Stimulated activated CD4-positive, alpha-beta T cell treated with anti-CD3 and anti-CD28 coated beads, Interleukin-4, amount 100 ng/mL, for 48 hours (primary cell): ENCODE measurements at regions not wholly inside any gene's neighbourhood (a gene's known extent, or its start where the extent isn't known, plus 50 kb on each side); places are given as distances from the start of the nearest gene placed in this dataset.
"Not testable (repeated sequence)": the region's sequence is repeated elsewhere in the genome, so short reads cannot be mapped to it uniquely, and the experiment has no call there.

Experiments used
- DNase-seq, 2 donors: peaks; one replicate each; pipeline ENCODE4 v3.0.0-alpha.2; 2020; ENCODE audit warnings: low read depth in 2 of 2

DNA sequence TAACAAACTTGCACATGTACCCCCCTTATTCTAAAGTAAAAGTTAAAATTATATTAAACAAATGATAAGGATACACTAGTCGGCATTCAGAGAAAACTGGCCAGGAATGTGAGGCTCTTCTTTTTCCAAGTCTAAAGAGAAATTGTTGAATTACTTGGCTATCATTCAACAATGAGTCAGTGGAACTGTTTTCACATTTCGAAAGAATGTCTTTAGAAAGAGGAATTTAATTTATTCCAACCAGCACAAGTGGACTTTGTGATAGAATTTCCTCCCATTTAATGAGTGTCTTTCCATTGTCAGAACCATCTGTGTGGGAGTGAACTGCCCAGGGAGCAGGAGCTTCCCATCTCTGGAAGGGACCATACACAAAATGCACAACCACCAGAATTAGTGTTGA is 792.2 kb downstream of the EPHA4 start:
- DNase-seq: no peak

- DNase-seq: no peak
These were observed 790.4 kb downstream of the EPHA4 start for GRCh38 chr2:220781622-220782241.

- DNase-seq: no peak
These were observed 789.4 kb downstream of the EPHA4 start for GRCh38 chr2:220782609-220783113.

DNA sequence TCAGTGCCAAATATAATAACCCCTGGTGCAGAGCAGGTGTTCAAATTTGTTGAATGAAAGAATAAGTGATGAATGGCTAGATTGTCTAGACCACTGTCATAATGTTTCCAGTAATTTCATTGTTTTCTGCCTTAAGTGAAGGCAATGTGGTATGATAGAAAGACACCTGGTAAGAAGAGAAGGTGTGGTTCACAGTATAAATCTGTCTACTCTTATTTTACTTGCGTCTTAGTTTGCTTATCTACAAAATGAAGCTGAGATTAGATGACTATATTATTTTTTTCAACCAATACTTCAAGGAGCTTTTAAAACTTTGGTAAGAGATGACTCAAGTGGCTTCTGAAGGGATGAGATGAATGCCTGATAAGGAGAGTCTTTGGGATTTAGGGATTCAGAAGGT is 788.4 kb downstream of the EPHA4 start:
- DNase-seq: no peak

DNA sequence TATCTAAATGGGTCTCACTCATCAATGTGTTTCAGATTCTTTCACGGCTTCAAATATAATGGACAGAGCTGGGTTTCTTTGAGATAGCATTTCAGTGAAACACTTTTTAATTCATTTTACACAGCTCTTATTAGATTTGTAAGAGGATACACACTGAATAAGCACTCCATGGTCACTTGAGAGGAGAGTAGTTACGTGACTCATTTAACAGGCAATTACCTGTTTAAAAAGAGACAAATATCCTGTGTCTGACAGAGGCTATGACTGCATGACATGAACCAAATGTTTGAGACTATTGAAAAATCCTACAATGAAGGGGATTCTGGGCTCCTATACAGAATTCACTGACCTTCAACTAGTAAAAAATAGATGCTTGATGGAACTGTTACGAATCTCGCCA is 786.9 kb downstream of the EPHA4 start:
- no peak for DNase-seq

GRCh38 chr2:220786216-220786615 is 785.9 kb downstream of the EPHA4 start:
- no peak for DNase-seq

GRCh38 chr2:220787251-220787650 is 784.9 kb downstream of the EPHA4 start:
- no peak for DNase-seq

DNA sequence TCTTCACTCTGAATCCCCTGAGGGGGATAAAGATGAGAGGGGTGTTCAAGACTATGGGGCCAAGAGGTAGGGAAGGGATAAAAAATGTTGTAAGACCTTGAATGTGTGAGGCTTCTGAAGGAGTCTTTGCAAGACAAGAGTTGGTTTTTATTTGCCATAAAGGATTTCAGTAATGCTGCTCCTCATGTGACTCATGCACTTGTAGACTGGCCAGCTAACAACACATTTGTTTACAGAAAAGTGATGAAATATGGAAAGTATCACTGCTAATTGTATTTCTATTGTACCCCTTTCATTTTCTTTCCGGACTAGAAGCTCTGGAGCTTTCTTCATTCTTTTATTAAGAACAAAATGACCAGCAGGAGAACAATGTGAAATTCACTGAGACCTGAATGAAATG is 782.1 kb downstream of the EPHA4 start:
- DNase-seq: no peak

- no peak for DNase-seq
These were observed 776.4 kb downstream of the EPHA4 start for GRCh38 chr2:220795705-220796104.

GRCh38 chr2:220811115-220811514 is 761.0 kb downstream of the EPHA4 start:
- no peak for DNase-seq

DNA sequence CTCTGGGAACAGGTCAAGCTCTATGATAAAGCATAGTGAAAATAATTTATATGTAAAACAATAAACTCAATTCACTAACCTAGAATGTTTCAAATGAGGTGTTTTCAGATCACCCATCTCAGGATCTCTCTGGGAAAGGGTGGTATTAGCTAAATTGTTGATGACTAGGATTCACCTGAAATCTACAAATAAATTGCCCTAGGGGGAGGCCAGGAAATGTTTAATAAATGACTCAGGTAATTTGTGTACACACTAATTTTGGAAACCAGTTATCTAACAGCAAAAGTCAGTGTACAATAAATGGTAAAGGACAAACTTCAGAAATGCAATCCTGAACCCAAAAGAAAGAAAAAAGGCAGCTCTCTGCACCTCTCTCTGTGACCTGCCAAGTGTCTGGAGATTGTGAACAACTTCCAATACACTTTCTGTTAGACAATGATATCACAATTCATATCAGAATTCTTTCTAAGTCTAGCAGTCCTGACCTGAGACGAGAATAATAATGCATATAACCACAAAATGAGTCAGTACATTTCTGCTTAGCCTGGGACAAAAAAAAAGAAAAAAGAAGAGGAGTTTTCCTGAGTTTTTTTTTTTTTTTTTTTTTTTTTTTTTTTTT is 760.0 kb downstream of the EPHA4 start:
- no peak for DNase-seq

GRCh38 chr2:220814441-220814840 is 757.7 kb downstream of the EPHA4 start:
- no peak for DNase-seq

- DNase-seq: no peak
These were observed 756.4 kb downstream of the EPHA4 start for GRCh38 chr2:220815698-220816097.

- DNase-seq: no peak
These were observed 750.4 kb downstream of the EPHA4 start for GRCh38 chr2:220821683-220822082.

DNA sequence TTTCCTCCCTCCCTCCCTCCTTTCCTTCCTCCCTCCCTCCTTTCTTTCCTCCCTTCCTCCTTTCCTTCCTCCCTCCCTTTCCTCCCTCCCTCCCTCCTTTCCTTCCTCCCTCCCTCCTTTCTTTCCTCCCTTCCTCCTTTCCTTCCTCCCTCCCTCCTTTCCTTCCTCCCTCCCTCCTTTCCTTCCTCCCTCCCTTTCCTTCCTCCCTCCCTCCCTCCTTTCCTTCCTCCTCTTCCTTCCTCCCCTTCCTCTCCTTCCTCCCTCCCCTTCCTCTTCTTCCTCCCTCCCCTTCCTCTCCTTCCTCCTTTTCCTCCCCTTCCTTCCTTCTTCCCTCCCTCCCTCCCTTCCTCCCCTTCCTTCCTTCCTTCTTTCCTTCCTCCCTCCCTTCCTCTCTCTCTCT is 748.5 kb downstream of the EPHA4 start:
- not testable (repeated sequence) for DNase-seq

- no peak for DNase-seq
These were observed 738.7 kb downstream of the EPHA4 start for GRCh38 chr2:220833446-220833845.

GRCh38 chr2:220835583-220835982 is 736.5 kb downstream of the EPHA4 start:
- no peak for DNase-seq

DNA sequence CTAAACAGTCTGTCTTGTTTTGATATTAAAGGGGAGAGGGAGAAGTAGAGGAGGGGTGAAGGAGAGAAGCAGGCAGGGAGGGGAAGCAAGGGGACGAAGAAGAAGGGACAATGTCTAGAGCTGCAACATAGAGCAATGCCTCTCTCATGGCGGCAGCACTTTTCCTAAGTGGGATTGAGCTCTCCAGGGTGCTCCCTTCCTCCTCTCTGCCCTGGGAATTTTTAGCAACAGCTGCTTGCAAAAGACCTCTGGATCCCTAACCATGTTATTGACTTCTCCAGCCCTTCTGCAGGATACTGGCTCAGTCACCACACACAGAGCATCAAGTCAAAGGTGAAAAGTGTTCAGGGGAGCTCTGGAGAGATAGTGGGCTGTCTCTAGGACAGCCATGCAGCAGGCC is 734.9 kb downstream of the EPHA4 start:
- no peak for DNase-seq

DNA sequence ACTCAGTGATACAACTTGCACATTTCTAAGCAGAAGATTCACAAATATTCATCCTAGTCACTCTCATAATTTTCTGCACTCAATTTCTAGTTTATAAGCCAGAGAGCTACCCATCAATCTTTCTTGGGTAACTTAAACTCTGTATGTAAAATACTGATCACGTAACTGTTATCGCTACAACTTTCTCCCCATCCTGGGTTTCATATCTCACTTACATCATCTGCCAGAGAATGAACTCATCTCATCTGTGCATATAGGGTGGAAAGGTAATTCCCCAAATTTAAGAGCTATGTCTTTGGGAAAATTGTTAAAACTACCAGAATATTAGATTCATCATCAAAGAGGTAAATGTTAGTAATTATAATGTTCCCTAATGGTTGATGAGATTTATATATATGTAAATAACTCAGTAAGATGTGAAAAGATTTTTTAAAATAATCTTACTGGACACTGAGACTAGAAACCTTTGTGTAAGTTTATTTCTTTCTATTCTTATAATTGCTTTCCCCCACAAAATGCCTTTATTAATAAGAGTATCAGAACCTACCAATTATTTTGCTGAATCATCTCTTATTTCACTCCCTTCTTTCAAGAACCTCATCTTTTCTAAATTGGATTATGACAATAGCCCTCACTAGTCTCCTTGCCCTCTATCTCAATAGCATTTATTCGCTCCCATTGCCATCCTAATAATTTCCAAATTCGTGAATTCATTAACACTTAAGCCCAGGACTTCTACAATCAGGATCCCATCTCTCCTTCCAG is 729.0 kb downstream of the EPHA4 start:
- DNase-seq: no peak

DNA sequence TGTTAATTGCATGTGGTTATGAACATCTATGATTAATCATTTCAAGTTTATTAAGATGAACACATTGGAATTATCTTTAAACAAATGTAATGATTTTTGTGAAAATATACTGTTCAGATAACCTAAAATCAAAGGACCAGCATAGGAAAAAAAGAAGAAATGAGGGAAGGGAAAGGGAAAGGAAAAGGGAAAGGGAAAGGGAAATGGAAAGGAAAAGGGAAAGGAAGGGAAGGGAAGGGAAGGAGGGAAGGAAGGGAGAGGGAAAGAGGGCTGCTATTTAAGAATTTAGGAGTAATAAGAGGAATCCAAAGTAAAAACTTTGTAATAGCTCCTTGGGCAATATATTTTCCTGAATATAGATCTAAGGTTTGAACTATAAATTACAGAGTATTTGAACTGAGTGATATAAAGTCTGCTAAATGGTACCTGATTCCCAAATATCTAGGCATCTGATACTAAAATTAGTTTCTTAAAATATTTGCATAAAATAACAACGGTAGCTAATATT is 726.3 kb downstream of the EPHA4 start:
- DNase-seq: no peak

DNA sequence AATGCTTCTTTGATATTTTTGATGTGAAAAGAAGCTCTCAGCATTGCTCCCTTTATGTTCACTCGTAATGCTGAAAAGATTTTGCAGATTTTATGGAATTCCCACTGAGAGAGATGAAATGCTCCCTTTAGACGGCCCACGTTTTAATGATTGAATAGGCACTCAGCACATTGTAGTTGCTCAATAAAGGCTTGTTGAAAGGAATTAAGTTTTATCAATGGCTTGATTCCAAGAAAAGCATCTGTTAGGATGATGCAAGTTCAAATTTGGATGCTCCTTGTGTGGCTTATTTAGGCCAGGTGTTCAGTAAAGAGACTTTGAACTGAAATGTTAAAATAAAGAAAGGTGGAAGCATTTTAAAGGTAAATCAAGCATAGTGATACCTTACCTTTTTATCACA is 725.1 kb downstream of the EPHA4 start:
- DNase-seq: no peak

GRCh38 chr2:220847589-220847988 is 724.5 kb downstream of the EPHA4 start:
- DNase-seq: no peak

GRCh38 chr2:220849433-220849832 is 722.7 kb downstream of the EPHA4 start:
- no peak for DNase-seq
